ENCODE measurements at regions not wholly inside any gene's neighbourhood (a gene's known extent, or its start where the extent isn't known, plus 50 kb on each side); places are given as distances from the start of the nearest gene placed in this dataset.

DNA sequence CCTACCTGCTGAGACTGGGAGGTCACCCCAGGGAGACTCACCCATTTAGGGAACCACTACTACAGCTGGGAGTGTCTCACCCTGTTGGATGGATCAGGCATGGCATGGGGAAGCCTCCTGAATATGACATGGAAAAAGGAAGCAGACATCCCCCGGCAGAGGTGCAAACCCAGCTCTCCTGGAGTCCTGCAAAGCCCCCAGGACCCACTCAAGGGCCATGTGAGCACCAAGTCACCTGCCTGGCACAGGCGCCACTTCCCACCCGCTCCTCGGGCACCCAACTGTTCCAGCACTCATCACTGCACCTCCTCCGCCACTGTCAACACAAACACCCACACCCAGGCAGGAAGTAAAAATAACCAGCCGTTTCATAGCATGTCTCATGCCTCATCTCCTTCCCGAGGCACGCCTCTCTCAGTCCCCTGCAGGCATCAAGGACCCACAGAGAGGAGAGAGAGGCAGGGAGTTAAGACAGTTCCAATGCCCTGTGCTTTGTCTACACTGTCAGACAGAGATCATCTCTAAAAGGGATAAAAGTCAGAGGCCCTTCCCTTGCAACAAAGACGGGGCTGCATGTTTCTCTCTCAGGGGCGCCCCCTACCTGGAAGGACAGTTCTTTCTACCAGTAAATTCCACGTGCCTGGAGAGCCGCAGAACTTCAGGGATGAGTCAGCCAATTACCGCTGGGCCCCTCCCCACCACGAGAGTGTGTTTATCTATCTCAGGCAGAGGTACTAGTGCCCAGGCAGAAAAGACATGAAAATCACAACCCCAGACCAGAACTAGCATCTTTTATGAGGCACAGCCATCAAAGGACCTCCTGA is 150.1 kb upstream of the SOD1 start:
- Histone ChIP-seq H4K5ac (ENCODE audit: insufficient read length, low read depth, low read length) (no peak overlapping the region), H3T11ph (ENCODE audit: low read length) (no peak overlapping the region), H2AFZ (ENCODE audit: low read length) (no peak overlapping the region), H2BK5ac (ENCODE audit: insufficient read length, low read length) (no peak overlapping the region), H3K9ac (ENCODE audit: extremely low read depth, insufficient read length, low read length) (no peak overlapping the region), H3K27me3 (ENCODE audit: insufficient read depth, low read length) (no peaks in the 10 kb centered on the region), H3K14ac (ENCODE audit: insufficient read depth, low read length) (no peak overlapping the region), H2BK20ac (ENCODE audit: low read depth, low read length, poor library complexity, severe bottlenecking) (no peak overlapping the region), H3K23ac (ENCODE audit: insufficient read length, low read depth, low read length) (no peak overlapping the region), H4K20me1 (ENCODE audit: control insufficient read depth, insufficient read depth, insufficient read length) (no peaks in the 10 kb centered on the region), H3K27ac (ENCODE audit: insufficient read length, low read depth, low read length) (no peak overlapping the region), H4K91ac (ENCODE audit: insufficient read length, low read depth, low read length) (no peak overlapping the region), H3K4me1 (ENCODE audit: insufficient read depth, low read length) (peaks cover 7% of the 10 kb centered on the region), H3K23me2 (ENCODE audit: insufficient read length, low read depth, low read length, poor library complexity, severe bottlenecking) (no peaks in the 10 kb centered on the region), H3K4ac (ENCODE audit: low read depth, low read length) (no peak overlapping the region), H3K79me2 (ENCODE audit: insufficient read depth, low read length) (0 out of 2 replicates have a peak, but pooled peaks cover 3% of the 10 kb centered on the region), H3K79me1 (ENCODE audit: insufficient read depth, low read depth, low read length, poor library complexity, severe bottlenecking) (no peaks in the 10 kb centered on the region), H2BK15ac (ENCODE audit: low read depth, low read length) (no peak overlapping the region), H3K56ac (ENCODE audit: insufficient read length, low read depth, low read length) (no peak overlapping the region), H2BK120ac (ENCODE audit: low read depth, low read length, poor library complexity, severe bottlenecking) (no peak overlapping the region), H3K18ac (ENCODE audit: insufficient read length, low read depth, low read length) (no peak overlapping the region), H4K8ac (replicated peaks; ENCODE audit: insufficient read length, low read depth, low read length) (no peak overlapping the region), H3K9me3 (ENCODE audit: control insufficient read depth, low read depth, low read length) (no peaks in the 10 kb centered on the region), H3K4me2 (ENCODE audit: insufficient read depth, insufficient read length, low read length) (no peak overlapping the region), H2BK12ac (ENCODE audit: insufficient read length, low read depth, low read length) (no peak overlapping the region), H2AK5ac (ENCODE audit: insufficient read length, low read length) (no peak overlapping the region)
- Mint-ChIP-seq H3K27me3 (ENCODE audit: low read depth) (no peaks in the 10 kb centered on the region), H3K4me3 (no peak overlapping the region), H3K27ac (peak overlapping the region; percentile 31 to 68 (median 38); a peak in 5 of 7 replicates), H3K4me1 (peaks cover 42 to 49% of the 10 kb centered on the region in 2 experiments), H3K36me3 (ENCODE audit: insufficient read depth in 1 of 3, low read depth in 3 of 3) (no peaks in the 10 kb centered on the region), H3K9me3 (no peaks in the 10 kb centered on the region)
- TF ChIP-seq, protein P1, sequence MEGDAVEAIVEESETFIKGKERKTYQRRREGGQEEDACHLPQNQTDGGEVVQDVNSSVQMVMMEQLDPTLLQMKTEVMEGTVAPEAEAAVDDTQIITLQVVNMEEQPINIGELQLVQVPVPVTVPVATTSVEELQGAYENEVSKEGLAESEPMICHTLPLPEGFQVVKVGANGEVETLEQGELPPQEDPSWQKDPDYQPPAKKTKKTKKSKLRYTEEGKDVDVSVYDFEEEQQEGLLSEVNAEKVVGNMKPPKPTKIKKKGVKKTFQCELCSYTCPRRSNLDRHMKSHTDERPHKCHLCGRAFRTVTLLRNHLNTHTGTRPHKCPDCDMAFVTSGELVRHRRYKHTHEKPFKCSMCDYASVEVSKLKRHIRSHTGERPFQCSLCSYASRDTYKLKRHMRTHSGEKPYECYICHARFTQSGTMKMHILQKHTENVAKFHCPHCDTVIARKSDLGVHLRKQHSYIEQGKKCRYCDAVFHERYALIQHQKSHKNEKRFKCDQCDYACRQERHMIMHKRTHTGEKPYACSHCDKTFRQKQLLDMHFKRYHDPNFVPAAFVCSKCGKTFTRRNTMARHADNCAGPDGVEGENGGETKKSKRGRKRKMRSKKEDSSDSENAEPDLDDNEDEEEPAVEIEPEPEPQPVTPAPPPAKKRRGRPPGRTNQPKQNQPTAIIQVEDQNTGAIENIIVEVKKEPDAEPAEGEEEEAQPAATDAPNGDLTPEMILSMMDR (conservative IDR thresholded peaks at IDR 0.05): peak; percentile 72
- no CpG with 5 or more reads among the region's 14 CpGs for WGBS (ENCODE audit: extremely low coverage, insufficient read length, low lambda C conversion rate)
- DNase-seq: peak; percentile 78
